ENCODE measurements at regions not wholly inside any gene's neighbourhood (a gene's known extent, or its start where the extent isn't known, plus 50 kb on each side); places are given as distances from the start of the nearest gene placed in this dataset.

DNA sequence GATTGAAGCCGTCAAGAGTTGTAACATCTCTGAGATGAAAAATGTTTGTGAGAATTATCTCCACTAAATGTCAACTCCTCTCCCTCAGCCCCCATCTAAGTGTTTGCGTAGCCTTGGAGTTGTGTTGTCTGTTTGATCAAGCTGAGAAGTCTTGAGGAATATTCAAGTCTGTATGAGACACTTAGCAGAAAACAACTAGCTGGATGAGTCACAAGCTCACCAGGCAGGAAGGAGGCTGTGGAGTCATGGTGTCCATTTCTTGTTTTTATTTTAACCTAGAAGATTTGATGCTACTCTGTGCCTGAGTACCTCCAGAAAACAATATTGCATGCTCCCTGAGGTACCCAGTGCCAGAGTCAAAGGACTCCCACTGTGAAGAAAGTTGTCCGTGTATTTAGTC, 211.6 kb upstream of the PLXNA2 start:
- TF ChIP-seq POLR2A (IDR thresholded peaks at IDR 0.05) = no peak
- TF ChIP-seq, protein P1, sequence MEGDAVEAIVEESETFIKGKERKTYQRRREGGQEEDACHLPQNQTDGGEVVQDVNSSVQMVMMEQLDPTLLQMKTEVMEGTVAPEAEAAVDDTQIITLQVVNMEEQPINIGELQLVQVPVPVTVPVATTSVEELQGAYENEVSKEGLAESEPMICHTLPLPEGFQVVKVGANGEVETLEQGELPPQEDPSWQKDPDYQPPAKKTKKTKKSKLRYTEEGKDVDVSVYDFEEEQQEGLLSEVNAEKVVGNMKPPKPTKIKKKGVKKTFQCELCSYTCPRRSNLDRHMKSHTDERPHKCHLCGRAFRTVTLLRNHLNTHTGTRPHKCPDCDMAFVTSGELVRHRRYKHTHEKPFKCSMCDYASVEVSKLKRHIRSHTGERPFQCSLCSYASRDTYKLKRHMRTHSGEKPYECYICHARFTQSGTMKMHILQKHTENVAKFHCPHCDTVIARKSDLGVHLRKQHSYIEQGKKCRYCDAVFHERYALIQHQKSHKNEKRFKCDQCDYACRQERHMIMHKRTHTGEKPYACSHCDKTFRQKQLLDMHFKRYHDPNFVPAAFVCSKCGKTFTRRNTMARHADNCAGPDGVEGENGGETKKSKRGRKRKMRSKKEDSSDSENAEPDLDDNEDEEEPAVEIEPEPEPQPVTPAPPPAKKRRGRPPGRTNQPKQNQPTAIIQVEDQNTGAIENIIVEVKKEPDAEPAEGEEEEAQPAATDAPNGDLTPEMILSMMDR (IDR thresholded peaks at IDR 0.05) = no peak
- no peak for TF ChIP-seq EP300 (IDR thresholded peaks at IDR 0.05)
